Fibroblast of the aortic adventitia (primary cell): ENCODE measurements at regions not wholly inside any gene's neighbourhood (a gene's known extent, or its start where the extent isn't known, plus 50 kb on each side); places are given as distances from the start of the nearest gene placed in this dataset.

Source experiments
- DNase-seq: peaks from one replicate; pipeline ENCODE4 v3.0.0-alpha.2; 2010; ENCODE audit warnings: low read depth
- H3K4me3 ChIP-seq: 2 replicates; pipeline ENCODE4 v1.5.1; 2011; ENCODE audit warnings: low read depth, mild to moderate bottlenecking, control low read depth, low read length, moderate library complexity
- CTCF ChIP-seq: IDR thresholded peaks from 2 replicates; pipeline ENCODE4 v1.5.1; 2011; ENCODE audit warnings: mild to moderate bottlenecking, low read length, control low read depth, inconsistent platforms; ENCODE audit not compliant: insufficient read depth

- no peak for TF ChIP-seq CTCF
- no peak for DNase-seq
- H3K4me3 ChIP-seq, result no peak overlapping the region
These were observed 136.3 kb upstream of the TMPO start for GRCh38 chr12:98379106-98379505.

GRCh38 chr12:98385641-98386040 is 129.7 kb upstream of the TMPO start:
- no peak for DNase-seq
- H3K4me3 ChIP-seq, result no peak overlapping the region
- TF ChIP-seq CTCF, result no peak

- no peak overlapping the region for H3K4me3 ChIP-seq
- TF ChIP-seq CTCF, result no peak
- DNase-seq, result no peak
These were observed 127.9 kb upstream of the TMPO start for GRCh38 chr12:98387444-98387843.

- no peak for DNase-seq
- no peak overlapping the region for H3K4me3 ChIP-seq
- TF ChIP-seq CTCF, result no peak
These were observed 127.3 kb upstream of the TMPO start for GRCh38 chr12:98388126-98388525.

- H3K4me3 ChIP-seq, result no peak overlapping the region
- TF ChIP-seq CTCF, result no peak
- DNase-seq, result no peak
These were observed 125.8 kb upstream of the TMPO start for GRCh38 chr12:98389593-98389992.

GRCh38 chr12:98397323-98398105 is 117.9 kb upstream of the TMPO start:
- DNase-seq, result peak; percentile 80
- peak; percentile 87 for TF ChIP-seq CTCF
- peak overlapping the region; percentile 37 for H3K4me3 ChIP-seq

GRCh38 chr12:98399532-98399931 is 115.9 kb upstream of the TMPO start:
- DNase-seq, result peak; percentile 66

More at GRCh38 chr12:98399532-98399931, 115.9 kb upstream of the TMPO start:
- no peak for TF ChIP-seq CTCF
- H3K4me3 ChIP-seq, result no peak overlapping the region
